Stimulated activated CD4-positive, alpha-beta T cell treated with anti-CD3 and anti-CD28 coated beads, TNF-alpha, amount 100 ng/mL, for 24 hours (primary cell): ENCODE measurements at regions not wholly inside any gene's neighbourhood (a gene's known extent, or its start where the extent isn't known, plus 50 kb on each side); places are given as distances from the start of the nearest gene placed in this dataset.
"Not testable (repeated sequence)": the region's sequence is repeated elsewhere in the genome, so short reads cannot be mapped to it uniquely, and the experiment has no call there.

ENCODE experiments used
- DNase-seq, 3 experiments: peaks; one replicate each; pipeline ENCODE4 v3.0.0-alpha.2; 2020; ENCODE audit warnings: low read depth in 3 of 3

GRCh38 chr13:31517599-31517998 is 221.7 kb upstream of the RXFP2 start:
- no peak for DNase-seq

GRCh38 chr13:31518645-31519044 is 220.7 kb upstream of the RXFP2 start:
- DNase-seq, result no peak

GRCh38 chr13:31521435-31521834 is 217.9 kb upstream of the RXFP2 start:
- no peak for DNase-seq

GRCh38 chr13:31522396-31522795 is 216.9 kb upstream of the RXFP2 start:
- DNase-seq, result no peak

- DNase-seq, result no peak
Observed at GRCh38 chr13:31528176-31528575, 211.2 kb upstream of the RXFP2 start.

GRCh38 chr13:31528758-31529157 is 210.6 kb upstream of the RXFP2 start:
- no peak for DNase-seq

- no peak for DNase-seq
Observed at GRCh38 chr13:31530922-31531321, 208.4 kb upstream of the RXFP2 start.

- no peak for DNase-seq
Observed at GRCh38 chr13:31537052-31537451, 202.3 kb upstream of the RXFP2 start.

- no peak for DNase-seq
Observed at GRCh38 chr13:31538067-31539042, 201.0 kb upstream of the RXFP2 start.

GRCh38 chr13:31540281-31540680 is 199.0 kb upstream of the RXFP2 start:
- DNase-seq, result no peak

GRCh38 chr13:31543190-31543589 is 196.1 kb upstream of the RXFP2 start:
- DNase-seq, result no peak

GRCh38 chr13:31545616-31546015 is 193.7 kb upstream of the RXFP2 start:
- DNase-seq, result no peak

- no peak for DNase-seq
Observed at GRCh38 chr13:31556376-31556775, 182.9 kb upstream of the RXFP2 start.

GRCh38 chr13:31584221-31584620 is 155.1 kb upstream of the RXFP2 start:
- not testable (repeated sequence) for DNase-seq

- DNase-seq, result no peak
Observed at GRCh38 chr13:31587698-31588266, 151.5 kb upstream of the RXFP2 start.

- DNase-seq, result no peak
Observed at GRCh38 chr13:31588316-31588715, 151.0 kb upstream of the RXFP2 start.

- DNase-seq, result no peak
Observed at GRCh38 chr13:31588893-31589292, 150.4 kb upstream of the RXFP2 start.

- DNase-seq, result no peak
Observed at GRCh38 chr13:31591642-31592233, 147.6 kb upstream of the RXFP2 start.

GRCh38 chr13:31594056-31594455 is 145.3 kb upstream of the RXFP2 start:
- DNase-seq, result no peak

- no peak for DNase-seq
Observed at GRCh38 chr13:31595563-31595962, 143.8 kb upstream of the RXFP2 start.

GRCh38 chr13:31598990-31599389 is 140.3 kb upstream of the RXFP2 start:
- DNase-seq, result no peak

GRCh38 chr13:31605076-31605860 is 134.1 kb upstream of the RXFP2 start:
- no peak for DNase-seq
